ENCODE measurements at regions not wholly inside any gene's neighbourhood (a gene's known extent, or its start where the extent isn't known, plus 50 kb on each side); places are given as distances from the start of the nearest gene placed in this dataset.

DNA sequence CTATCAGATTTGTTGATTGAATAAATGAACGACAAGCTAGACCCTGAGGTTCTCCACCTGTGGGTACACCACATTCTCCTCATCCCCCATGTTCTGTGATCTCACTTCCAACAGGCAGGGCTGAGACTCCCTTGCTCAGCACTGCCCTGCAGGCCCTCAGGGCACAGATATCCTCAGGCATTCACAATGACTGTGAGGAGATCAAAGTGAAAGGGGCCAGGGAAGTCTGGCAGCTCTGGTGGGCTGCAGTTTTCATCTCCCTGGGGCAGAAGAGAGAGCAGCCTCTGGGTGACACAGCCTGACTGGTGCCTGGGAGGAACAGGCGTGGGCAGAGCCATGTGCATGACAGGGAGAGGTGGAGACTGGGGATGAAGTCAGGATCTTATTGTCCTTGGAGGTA is 142.4 kb upstream of the C9orf72 start:
- no peaks in the 10 kb centered on the region for H3K4me1 ChIP-seq (ENCODE audit: control insufficient read depth, insufficient read depth, low read length)
- FAIRE-seq (no peak), DNase-seq (ENCODE audit: low read depth, low spot score) (no peak), ATAC-seq (no peak)
- H3K9ac ChIP-seq (ENCODE audit: control insufficient read depth, insufficient read depth, low read length): no peak overlapping the region
- H3K4me3 ChIP-seq: no peak overlapping the region
- no peak overlapping the region for H3K27ac ChIP-seq (ENCODE audit: control insufficient read depth, insufficient read depth)
- ChIA-PET CTCF (interaction anchor here (1.9 kb wide), 1 partner anchor 11 kb away, joined by 9 read pairs; no protein-coding TSS in a partner anchor), RAD21 (ENCODE audit: unreplicated experiment) (no interaction called here), POLR2A (no interaction called here), SMC1A (ENCODE audit: uncharacterized antibody, unreplicated experiment) (interaction anchor here (1.1 to 2.4 kb wide), 2 partner anchors 11 to 51 kb away, joined by 3 to 6 read pairs; no protein-coding TSS in a partner anchor)
- WGBS (ENCODE audit: insufficient coverage, insufficient replicate concordance, low lambda C conversion rate, missing lambda C conversion rate): 0% methylated on average over 2 of the region's 2 CpGs
- H3K36me3 ChIP-seq (ENCODE audit: control insufficient read depth in 2 of 2, insufficient read depth in 2 of 2, low read length in 1 of 2): no peaks in the 10 kb centered on the region
- no peak overlapping the region for H2AFZ ChIP-seq (ENCODE audit: control insufficient read depth, low read depth, low read length)
- H4K20me1 ChIP-seq (ENCODE audit: control insufficient read depth, insufficient read depth): no peaks in the 10 kb centered on the region
- in situ Hi-C loops (cut with MboI) (no loop called here), intact Hi-C loops (cut with micrococcal nuclease; ENCODE audit: unreplicated experiment) (no loop called here)
- TF ChIP-seq, protein P1, sequence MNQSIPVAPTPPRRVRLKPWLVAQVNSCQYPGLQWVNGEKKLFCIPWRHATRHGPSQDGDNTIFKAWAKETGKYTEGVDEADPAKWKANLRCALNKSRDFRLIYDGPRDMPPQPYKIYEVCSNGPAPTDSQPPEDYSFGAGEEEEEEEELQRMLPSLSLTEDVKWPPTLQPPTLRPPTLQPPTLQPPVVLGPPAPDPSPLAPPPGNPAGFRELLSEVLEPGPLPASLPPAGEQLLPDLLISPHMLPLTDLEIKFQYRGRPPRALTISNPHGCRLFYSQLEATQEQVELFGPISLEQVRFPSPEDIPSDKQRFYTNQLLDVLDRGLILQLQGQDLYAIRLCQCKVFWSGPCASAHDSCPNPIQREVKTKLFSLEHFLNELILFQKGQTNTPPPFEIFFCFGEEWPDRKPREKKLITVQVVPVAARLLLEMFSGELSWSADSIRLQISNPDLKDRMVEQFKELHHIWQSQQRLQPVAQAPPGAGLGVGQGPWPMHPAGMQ (IDR thresholded peaks at IDR 0.05; ENCODE audit: borderline replicate concordance): no peak
- no peak for TF ChIP-seq POLR2AphosphoS2 (IDR thresholded peaks at IDR 0.05; ENCODE audit: low read depth, low read length)
- no peak for TF ChIP-seq BCL11A (IDR thresholded peaks at IDR 0.05; ENCODE audit: low read depth, low read length)
- TF ChIP-seq, protein P2, sequence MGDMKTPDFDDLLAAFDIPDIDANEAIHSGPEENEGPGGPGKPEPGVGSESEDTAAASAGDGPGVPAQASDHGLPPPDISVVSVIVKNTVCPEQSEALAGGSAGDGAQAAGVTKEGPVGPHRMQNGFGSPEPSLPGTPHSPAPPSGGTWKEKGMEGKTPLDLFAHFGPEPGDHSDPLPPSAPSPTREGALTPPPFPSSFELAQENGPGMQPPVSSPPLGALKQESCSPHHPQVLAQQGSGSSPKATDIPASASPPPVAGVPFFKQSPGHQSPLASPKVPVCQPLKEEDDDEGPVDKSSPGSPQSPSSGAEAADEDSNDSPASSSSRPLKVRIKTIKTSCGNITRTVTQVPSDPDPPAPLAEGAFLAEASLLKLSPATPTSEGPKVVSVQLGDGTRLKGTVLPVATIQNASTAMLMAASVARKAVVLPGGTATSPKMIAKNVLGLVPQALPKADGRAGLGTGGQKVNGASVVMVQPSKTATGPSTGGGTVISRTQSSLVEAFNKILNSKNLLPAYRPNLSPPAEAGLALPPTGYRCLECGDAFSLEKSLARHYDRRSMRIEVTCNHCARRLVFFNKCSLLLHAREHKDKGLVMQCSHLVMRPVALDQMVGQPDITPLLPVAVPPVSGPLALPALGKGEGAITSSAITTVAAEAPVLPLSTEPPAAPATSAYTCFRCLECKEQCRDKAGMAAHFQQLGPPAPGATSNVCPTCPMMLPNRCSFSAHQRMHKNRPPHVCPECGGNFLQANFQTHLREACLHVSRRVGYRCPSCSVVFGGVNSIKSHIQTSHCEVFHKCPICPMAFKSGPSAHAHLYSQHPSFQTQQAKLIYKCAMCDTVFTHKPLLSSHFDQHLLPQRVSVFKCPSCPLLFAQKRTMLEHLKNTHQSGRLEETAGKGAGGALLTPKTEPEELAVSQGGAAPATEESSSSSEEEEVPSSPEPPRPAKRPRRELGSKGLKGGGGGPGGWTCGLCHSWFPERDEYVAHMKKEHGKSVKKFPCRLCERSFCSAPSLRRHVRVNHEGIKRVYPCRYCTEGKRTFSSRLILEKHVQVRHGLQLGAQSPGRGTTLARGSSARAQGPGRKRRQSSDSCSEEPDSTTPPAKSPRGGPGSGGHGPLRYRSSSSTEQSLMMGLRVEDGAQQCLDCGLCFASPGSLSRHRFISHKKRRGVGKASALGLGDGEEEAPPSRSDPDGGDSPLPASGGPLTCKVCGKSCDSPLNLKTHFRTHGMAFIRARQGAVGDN (IDR thresholded peaks at IDR 0.05): no peak
- TF ChIP-seq, protein P3, sequence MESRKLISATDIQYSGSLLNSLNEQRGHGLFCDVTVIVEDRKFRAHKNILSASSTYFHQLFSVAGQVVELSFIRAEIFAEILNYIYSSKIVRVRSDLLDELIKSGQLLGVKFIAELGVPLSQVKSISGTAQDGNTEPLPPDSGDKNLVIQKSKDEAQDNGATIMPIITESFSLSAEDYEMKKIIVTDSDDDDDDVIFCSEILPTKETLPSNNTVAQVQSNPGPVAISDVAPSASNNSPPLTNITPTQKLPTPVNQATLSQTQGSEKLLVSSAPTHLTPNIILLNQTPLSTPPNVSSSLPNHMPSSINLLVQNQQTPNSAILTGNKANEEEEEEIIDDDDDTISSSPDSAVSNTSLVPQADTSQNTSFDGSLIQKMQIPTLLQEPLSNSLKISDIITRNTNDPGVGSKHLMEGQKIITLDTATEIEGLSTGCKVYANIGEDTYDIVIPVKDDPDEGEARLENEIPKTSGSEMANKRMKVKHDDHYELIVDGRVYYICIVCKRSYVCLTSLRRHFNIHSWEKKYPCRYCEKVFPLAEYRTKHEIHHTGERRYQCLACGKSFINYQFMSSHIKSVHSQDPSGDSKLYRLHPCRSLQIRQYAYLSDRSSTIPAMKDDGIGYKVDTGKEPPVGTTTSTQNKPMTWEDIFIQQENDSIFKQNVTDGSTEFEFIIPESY (IDR thresholded peaks at IDR 0.05): no peak
- TF ChIP-seq CHD1 (IDR thresholded peaks at IDR 0.05; ENCODE audit: low read depth, low read length): no peak
- TF ChIP-seq EP300 (IDR thresholded peaks at IDR 0.05; ENCODE audit: borderline replicate concordance in 1 of 2, control insufficient read depth in 1 of 2, low read depth in 2 of 2, low read length in 2 of 2): no peak
- TF ChIP-seq YBX1 (IDR thresholded peaks at IDR 0.05): no peak
- TF ChIP-seq ATF7 (IDR thresholded peaks at IDR 0.05; ENCODE audit: low read depth): no peak
- no peak for TF ChIP-seq SPI1 (IDR thresholded peaks at IDR 0.05; ENCODE audit: borderline replicate concordance, insufficient read depth, low read depth, low read length)
- no peak for TF ChIP-seq BRCA1 (IDR thresholded peaks at IDR 0.05; ENCODE audit: low read depth, low read length)
- TF ChIP-seq NRF1 (conservative IDR thresholded peaks at IDR 0.05; ENCODE audit: low read depth, low read length): no peak
- TF ChIP-seq RAD21 (IDR thresholded peaks at IDR 0.05; ENCODE audit: insufficient read depth, low read depth, low read length): no peak
- no peak for TF ChIP-seq BACH1 (IDR thresholded peaks at IDR 0.05; ENCODE audit: borderline replicate concordance)
- TF ChIP-seq KDM1A (IDR thresholded peaks at IDR 0.05; ENCODE audit: borderline replicate concordance): no peak
- no peak for TF ChIP-seq SIN3A (IDR thresholded peaks at IDR 0.05; ENCODE audit: low read depth, low read length)
- no peak for TF ChIP-seq IKZF2 (IDR thresholded peaks at IDR 0.05)
- no peak for TF ChIP-seq CBFB (IDR thresholded peaks at IDR 0.05; ENCODE audit: low read depth)
- no peak for TF ChIP-seq EED (IDR thresholded peaks at IDR 0.05; ENCODE audit: low read depth)
- TF ChIP-seq POLR2A (IDR thresholded peaks at IDR 0.05; ENCODE audit: low read depth, low read length): no peak
- no peak overlapping the region for H3K4me2 ChIP-seq (ENCODE audit: control insufficient read depth, insufficient read depth)
- H3K27me3 ChIP-seq (replicated peaks in 1 of 2; ENCODE audit: control insufficient read depth in 2 of 2, insufficient read depth in 2 of 2, low read length in 1 of 2): no peaks in the 10 kb centered on the region; a peak in 1 of 4 replicates
- H3K79me2 ChIP-seq (ENCODE audit: control insufficient read depth, insufficient read depth, low read length): no peaks in the 10 kb centered on the region
- no peaks in the 10 kb centered on the region for H3K9me3 ChIP-seq (replicated peaks; ENCODE audit: control insufficient read depth, insufficient read depth, low read length)
- no TSS peak for BruUV-seq (replicated peaks)
